H1 (cell line): ENCODE measurements at regions not wholly inside any gene's neighbourhood (a gene's known extent, or its start where the extent isn't known, plus 50 kb on each side); places are given as distances from the start of the nearest gene placed in this dataset.

ENCODE experiments used
- CTCF ChIA-PET: fragments of 300-600 bp; sonication (Branson Sonifier 250); formaldehyde crosslinking; loops from one replicate; lab custom pipeline; 2021; ENCODE audit not compliant: partially characterized antibody; lab: Charles Lee
- POLR2A ChIA-PET: fragments of 300-600 bp; sonication (Branson Sonifier 250); formaldehyde crosslinking; loops from one replicate; lab custom pipeline; 2021; ENCODE audit warnings: inconsistent platforms; ENCODE audit not compliant: partially characterized antibody; lab: Charles Lee
- DNase-seq, 2 experiments: peaks; one replicate each; pipeline versions ENCODE4 v3.0.0 to v3.0.0-alpha.2; 2010 to 2022; ENCODE audit warnings: low spot score in 2 of 2, low read depth in 1 of 2, mixed read lengths in 1 of 2
- FAIRE-seq: peaks from 2 replicates; lab custom pipeline; 2011; peaks lifted over from hg19 to GRCh38; lab: Jason Lieb, UNC
- H2AFZ ChIP-seq: 2 replicates; pipeline ENCODE4 v1.8.1; 2012; ENCODE audit warnings: low read length, inconsistent platforms
- H2AK5ac ChIP-seq: 2 replicates; pipeline ENCODE4 v1.6.1; 2013; ENCODE audit warnings: low read depth, low read length
- H2BK120ac ChIP-seq: replicated peaks from 2 replicates; pipeline ENCODE3; 2013; ENCODE audit warnings: low read depth, low read length, inconsistent platforms
- H2BK12ac ChIP-seq: 2 replicates; pipeline ENCODE4 v1.6.1; 2013; ENCODE audit warnings: low read depth, low read length
- H2BK15ac ChIP-seq: 2 replicates; pipeline ENCODE4 v1.6.1; 2013; ENCODE audit warnings: low read length
- H2BK20ac ChIP-seq: 2 replicates; pipeline ENCODE4 v1.6.1; 2013; ENCODE audit warnings: low read length
- H2BK5ac ChIP-seq: 2 replicates; pipeline ENCODE4 v1.6.1; 2013; ENCODE audit warnings: low read depth, low read length
- H3K14ac ChIP-seq: 2 replicates; pipeline ENCODE4 v1.6.1; 2013; ENCODE audit warnings: inconsistent platforms; ENCODE audit not compliant: insufficient read length
- H3K18ac ChIP-seq: 2 replicates; pipeline ENCODE4 v1.6.1; 2013; ENCODE audit warnings: low read length; ENCODE audit errors: extremely low read depth
- H3K23ac ChIP-seq: 2 replicates; pipeline ENCODE4 v1.6.1; 2013; ENCODE audit warnings: inconsistent platforms; ENCODE audit not compliant: insufficient read length
- H3K23me2 ChIP-seq: 2 replicates; pipeline ENCODE4 v1.6.1; 2013; ENCODE audit warnings: low read depth, low read length
- H3K27ac ChIP-seq: 2 replicates; pipeline ENCODE4 v1.6.1; 2011; ENCODE audit warnings: low read depth, low read length, inconsistent platforms
- H3K27me3 ChIP-seq, 4 experiments: replicated peaks in 1 of 4; 1 replicate in 1 of 4; 2 replicates in 3 of 4; pipeline versions ENCODE4 v1.6.1 to v1.8.1; 2011 to 2013; ENCODE audit warnings: low read length in 3 of 4, mild to moderate bottlenecking in 3 of 4, inconsistent platforms in 2 of 4, mixed read lengths in 2 of 4, moderate library complexity in 1 of 4; ENCODE audit not compliant: control insufficient read depth in 3 of 4, insufficient read depth in 3 of 4; ENCODE audit errors: extremely low read depth in 1 of 4
- H3K36me3 ChIP-seq, 4 experiments: 2 replicates each; pipeline versions ENCODE4 v1.6.1 to v1.8.1; 2011 to 2013; ENCODE audit warnings: mild to moderate bottlenecking in 4 of 4, low read length in 3 of 4, moderate library complexity in 2 of 4, control low read depth in 1 of 4, inconsistent platforms in 1 of 4; ENCODE audit not compliant: insufficient read depth in 4 of 4, control insufficient read depth in 2 of 4
- H3K4ac ChIP-seq: replicated peaks from 2 replicates; pipeline ENCODE3; 2013; ENCODE audit warnings: low read length, low read depth, mixed read lengths, inconsistent platforms; ENCODE audit not compliant: insufficient read length
- H3K4me1 ChIP-seq, 4 experiments: replicated peaks in 1 of 4; 1 replicate in 1 of 4; 2 replicates in 3 of 4; pipeline versions ENCODE4 v1.6.1 to v1.8.1; 2011 to 2013; ENCODE audit warnings: low read length in 3 of 4, inconsistent platforms in 2 of 4, mixed read lengths in 1 of 4; ENCODE audit not compliant: insufficient read depth in 4 of 4, control insufficient read depth in 3 of 4
- H3K4me2 ChIP-seq, 2 experiments: 2 replicates each; pipeline versions ENCODE4 v1.6.1 to v1.8.1; 2011 to 2013; ENCODE audit warnings: low read depth in 2 of 2, low read length in 2 of 2, control low read depth in 1 of 2, inconsistent platforms in 1 of 2, mild to moderate bottlenecking in 1 of 2; ENCODE audit not compliant: insufficient read depth in 1 of 2
- H3K4me3 ChIP-seq, 4 experiments: fragments of 200-600, 300-600 bp in 1 of 4; sonication (generic), shearing (Covaris generic), sonication (Bioruptor Twin) in 1 of 4; 2 replicates each; pipeline versions ENCODE4 v1.5.1 to v1.8.1; 2011 to 2016; ENCODE audit warnings: low read length in 4 of 4, low read depth in 3 of 4, control low read depth in 2 of 4, inconsistent platforms in 2 of 4, mild to moderate bottlenecking in 2 of 4, mixed read lengths in 1 of 4, moderate library complexity in 1 of 4; ENCODE audit not compliant: insufficient read depth in 2 of 4; ENCODE audit errors: extremely low read depth in 1 of 4
- H3K56ac ChIP-seq: replicated peaks from 2 replicates; pipeline ENCODE3; 2013; ENCODE audit warnings: low read depth, mild to moderate bottlenecking, mixed read lengths, low read length, inconsistent platforms; ENCODE audit not compliant: insufficient read length
- H3K79me1 ChIP-seq: 2 replicates; pipeline ENCODE4 v1.6.1; 2013; ENCODE audit warnings: low read depth, low read length, control low read depth
- H3K79me2 ChIP-seq, 2 experiments: 2 replicates each; pipeline versions ENCODE4 v1.6.1 to v1.8.1; 2012 to 2013; ENCODE audit warnings: low read length in 2 of 2, mild to moderate bottlenecking in 2 of 2, inconsistent platforms in 1 of 2; ENCODE audit not compliant: insufficient read depth in 2 of 2, control insufficient read depth in 1 of 2
- H3K9ac ChIP-seq, 4 experiments: replicated peaks in 1 of 4; 1 replicate in 1 of 4; 2 replicates in 3 of 4; pipeline versions ENCODE4 v1.6.1 to v1.8.1; 2011 to 2013; ENCODE audit warnings: low read depth in 3 of 4, low read length in 3 of 4, control low read depth in 2 of 4, mild to moderate bottlenecking in 2 of 4, moderate library complexity in 2 of 4, inconsistent platforms in 1 of 4; ENCODE audit errors: extremely low read depth in 1 of 4
- H3K9me3 ChIP-seq, 2 experiments: 2 replicates each; pipeline versions ENCODE4 v1.6.1 to v1.8.1; 2012 to 2013; ENCODE audit warnings: mild to moderate bottlenecking in 2 of 2, moderate library complexity in 2 of 2, control low read depth in 1 of 2, inconsistent platforms in 1 of 2, low read depth in 1 of 2, low read length in 1 of 2, mixed read lengths in 1 of 2; ENCODE audit not compliant: insufficient read depth in 2 of 2
- H4K20me1 ChIP-seq, 2 experiments: replicated peaks in 1 of 2; 2 replicates each; pipeline versions ENCODE3 to v1.8.1; 2011 to 2013; ENCODE audit warnings: inconsistent platforms in 2 of 2, low read length in 2 of 2, mild to moderate bottlenecking in 1 of 2; ENCODE audit not compliant: insufficient read depth in 2 of 2, control insufficient read depth in 1 of 2
- H4K5ac ChIP-seq: 2 replicates; pipeline ENCODE4 v1.6.1; 2013; ENCODE audit warnings: low read length, low read depth, mixed read lengths, inconsistent platforms; ENCODE audit not compliant: insufficient read length
- H4K8ac ChIP-seq: 2 replicates; pipeline ENCODE4 v1.8.0; 2013; ENCODE audit warnings: mild to moderate bottlenecking, moderate library complexity, low read length, inconsistent platforms; ENCODE audit not compliant: insufficient read depth; ENCODE audit errors: extremely low read depth
- H4K91ac ChIP-seq: replicated peaks from 2 replicates; pipeline ENCODE3; 2013; ENCODE audit warnings: low read length, mixed read lengths, inconsistent platforms; ENCODE audit not compliant: insufficient read length
- BRCA1 ChIP-seq: IDR thresholded peaks from 2 replicates; pipeline ENCODE4 v1.6.1; 2012; ENCODE audit warnings: low read depth, low read length, improper control_type of control experiment
- CHD2 ChIP-seq: IDR thresholded peaks from 2 replicates; pipeline ENCODE4 v1.6.1; 2012; ENCODE audit warnings: low read length, improper control_type of control experiment
- EGR1 ChIP-seq: IDR thresholded peaks from 2 replicates; pipeline ENCODE4 v1.6.1; 2011; ENCODE audit warnings: low read depth, low read length, borderline replicate concordance
- POU5F1 ChIP-seq: IDR thresholded peaks from 2 replicates; pipeline ENCODE4 v1.6.1; 2011; ENCODE audit warnings: low read depth, mild to moderate bottlenecking, low read length, moderate library complexity
- RAD21 ChIP-seq, 2 experiments: IDR thresholded peaks in 1 of 2; conservative IDR thresholded peaks in 1 of 2; 2 replicates each; pipeline ENCODE4 v1.6.1; 2011; ENCODE audit warnings: low read depth in 2 of 2, low read length in 2 of 2, improper control_type of control experiment in 1 of 2, inconsistent platforms in 1 of 2, mild to moderate bottlenecking in 1 of 2, moderate library complexity in 1 of 2
- WGBS, 2 experiments: shearing (Covaris generic) in 1 of 2; methylation state at CpG; one replicate each; pipeline versions ENCODE4 v1.1.6 to v1.1.7; 2013 to 2015; ENCODE audit warnings: low lambda C conversion rate in 2 of 2, mixed read lengths in 2 of 2, inconsistent platforms in 1 of 2, low coverage in 1 of 2, missing lambda C conversion rate in 1 of 2; ENCODE audit not compliant: insufficient replicate concordance in 2 of 2, insufficient coverage in 1 of 2, insufficient read length in 1 of 2; ENCODE audit errors: extremely low coverage in 1 of 2, missing lambda C conversion rate in 1 of 2; 5-methylcytosine and 5-hydroxymethylcytosine counted together
- TF ChIP-seq, protein P1 (sequence below): IDR thresholded peaks from 2 replicates; pipeline ENCODE4 v1.6.1; 2012; ENCODE audit warnings: inconsistent platforms

DNA sequence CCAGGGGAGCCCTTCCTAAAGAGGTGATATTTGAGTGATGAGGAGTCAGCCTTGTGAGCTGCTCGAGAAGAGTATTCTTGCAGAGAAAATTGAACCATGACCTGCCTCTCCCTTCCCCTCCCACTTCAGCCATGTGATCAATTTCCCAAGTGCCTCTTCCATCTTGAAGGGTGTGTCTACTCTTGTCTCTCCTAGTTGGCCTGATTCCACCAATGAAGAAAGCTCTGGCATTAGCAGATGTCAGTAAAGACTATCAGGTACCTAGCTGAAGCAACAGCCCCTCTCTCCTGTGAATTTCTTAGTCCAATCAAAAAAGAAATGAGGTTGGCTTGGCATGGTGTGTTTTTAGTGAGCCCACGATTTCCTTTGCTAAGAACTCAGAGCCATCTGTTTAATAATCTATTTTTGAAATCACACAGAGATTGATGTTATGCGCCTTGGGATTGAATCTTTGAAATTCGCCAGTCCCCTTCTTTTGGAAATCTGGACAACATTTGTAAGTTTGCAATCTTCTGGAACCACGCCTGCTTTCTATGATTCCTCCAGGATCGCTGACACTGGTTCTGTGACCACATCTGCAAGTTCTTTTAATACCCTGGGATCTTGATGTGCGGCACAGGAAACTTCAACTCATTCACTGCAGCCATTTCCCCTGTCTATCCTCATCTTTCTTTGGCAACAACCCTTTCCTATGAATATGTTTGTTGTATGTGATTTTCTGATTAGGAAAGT is 404.6 kb downstream of the DMRT2 start:
- Histone ChIP-seq H3K56ac (no peak overlapping the region), H3K27me3 (no peaks in the 10 kb centered on the region), H3K14ac (no peak overlapping the region), H2BK20ac (no peak overlapping the region), H3K79me2 (no peaks in the 10 kb centered on the region), H4K20me1 (no peaks in the 10 kb centered on the region), H3K4ac (no peak overlapping the region), H2BK12ac (no peak overlapping the region), H3K4me1 (no peaks in the 10 kb centered on the region), H2BK15ac (no peak overlapping the region), H2AFZ (no peak overlapping the region), H3K18ac (no peak overlapping the region), H2AK5ac (no peak overlapping the region)
- TF ChIP-seq CHD2 (no peak), POU5F1 (no peak), EGR1 (no peak), RAD21 (IDR thresholded peaks at IDR 0.05 in 1 of 2, conservative IDR thresholded peaks at IDR 0.05 in 1 of 2; ENCODE audit: low read depth in 2 of 2, low read length in 2 of 2) (no peak), BRCA1 (no peak)
- TF ChIP-seq, protein P1, sequence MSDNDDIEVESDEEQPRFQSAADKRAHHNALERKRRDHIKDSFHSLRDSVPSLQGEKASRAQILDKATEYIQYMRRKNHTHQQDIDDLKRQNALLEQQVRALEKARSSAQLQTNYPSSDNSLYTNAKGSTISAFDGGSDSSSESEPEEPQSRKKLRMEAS = no peak
- TF ChIP-seq, all 59 proteins: peak for 0
- Histone ChIP-seq H3K23ac (no peak overlapping the region), H3K9me3 (peaks cover 51 to 62% of the 10 kb centered on the region in 2 experiments), H2BK5ac (no peak overlapping the region), H4K91ac (no peak overlapping the region), H2BK120ac (no peak overlapping the region), H3K27ac (no peak overlapping the region), H3K4me3 (no peak overlapping the region), H3K4me2 (no peak overlapping the region), H3K79me1 (no peaks in the 10 kb centered on the region), H3K36me3 (no peaks in the 10 kb centered on the region), H3K23me2 (no peaks in the 10 kb centered on the region), H4K8ac (no peak overlapping the region), H3K9ac (no peak overlapping the region), H4K5ac (no peak overlapping the region)
- DNase-seq = no peak
- POLR2A ChIA-PET = no interaction called here
- CTCF ChIA-PET = no interaction called here
- WGBS, 2 experiments = 74% methylated on average over 7 of the region's 7 CpGs; no CpG with 5 or more reads in 1 of the 2 experiments
- no peak for FAIRE-seq
